ENCODE measurements at regions not wholly inside any gene's neighbourhood (a gene's known extent, or its start where the extent isn't known, plus 50 kb on each side); places are given as distances from the start of the nearest gene placed in this dataset.

DNA sequence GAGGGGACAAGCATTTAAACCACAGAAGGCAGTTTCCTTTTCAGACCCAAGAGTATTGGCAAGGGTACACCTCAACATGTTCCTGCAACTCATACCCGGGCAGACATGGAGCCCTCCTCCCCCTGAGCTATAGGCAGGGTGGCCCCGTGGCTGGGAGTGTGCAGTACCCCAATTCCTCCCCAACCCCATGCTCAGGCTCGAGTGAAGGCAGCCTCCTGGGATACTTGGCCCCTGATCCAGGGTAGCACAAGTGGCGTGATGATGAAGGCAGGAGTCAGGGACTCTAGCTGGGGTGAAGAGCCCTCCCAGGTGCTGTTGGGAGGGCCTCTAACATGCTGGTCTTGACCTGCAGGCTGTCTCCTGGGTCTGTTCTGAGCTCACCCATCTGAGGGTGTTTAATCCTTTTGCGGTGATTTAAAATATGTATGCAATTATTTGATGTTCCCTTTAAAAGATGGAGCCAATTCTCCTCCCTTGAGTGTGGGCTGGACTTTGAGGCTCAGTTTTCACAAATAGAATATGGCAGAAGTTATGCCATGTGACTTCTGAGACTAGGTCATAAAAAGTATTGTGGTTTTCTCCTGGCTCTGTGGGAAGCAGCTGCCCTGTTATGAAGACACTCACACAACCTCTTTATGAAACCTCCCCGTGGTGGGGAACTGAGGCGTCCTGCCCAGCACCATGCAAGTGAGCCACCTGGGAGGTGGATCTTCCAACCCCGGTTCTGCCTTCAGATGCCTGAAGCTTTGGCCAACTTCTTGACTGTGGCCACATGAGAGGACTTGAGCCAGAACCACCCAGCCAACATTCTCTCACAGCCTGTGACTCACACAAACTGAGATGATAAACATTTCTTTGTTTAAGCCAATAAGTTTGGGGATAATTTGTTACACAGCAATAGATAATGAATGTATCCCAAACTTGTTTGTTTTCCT lies 54.7 kb upstream of the NECTIN1 start:
- 82 to 86% methylated on average over 8 of the region's 8 CpGs for WGBS, 2 donors
- no peak for DNase-seq
- peaks cover 0 to 6% (median 0%) of the 10 kb centered on the region in 5 donors for H3K4me1 ChIP-seq (ENCODE audit: control insufficient read depth in 5 of 5, insufficient read depth in 5 of 5, low read length in 5 of 5)
- no peaks in the 10 kb centered on the region for H3K36me3 ChIP-seq (ENCODE audit: control insufficient read depth in 4 of 4, insufficient read depth in 4 of 4, low read length in 4 of 4)
- H3K27ac ChIP-seq (ENCODE audit: low read depth in 1 of 2, low read length in 1 of 2) = no peak overlapping the region
- peaks cover 0 to 8% (median 1%) of the 10 kb centered on the region in 4 donors for H3K9me3 ChIP-seq (ENCODE audit: control insufficient read depth in 4 of 4, insufficient read depth in 3 of 4, low read length in 3 of 4)
- H3K27me3 ChIP-seq (ENCODE audit: control insufficient read depth in 3 of 3, insufficient read depth in 3 of 3, low read length in 2 of 3) = no peaks in the 10 kb centered on the region
- TF ChIP-seq CTCF (IDR thresholded peaks at IDR 0.05; ENCODE audit: control extremely low read depth, extremely low read depth) = no peak
- H3K4me3 ChIP-seq = no peak overlapping the region
- no peak overlapping the region for H3K9ac ChIP-seq (ENCODE audit: insufficient read depth in 1 of 2, low read length in 2 of 2)
- ATAC-seq (ENCODE audit: insufficient read depth, low FRiP score) = no peak

DNA sequence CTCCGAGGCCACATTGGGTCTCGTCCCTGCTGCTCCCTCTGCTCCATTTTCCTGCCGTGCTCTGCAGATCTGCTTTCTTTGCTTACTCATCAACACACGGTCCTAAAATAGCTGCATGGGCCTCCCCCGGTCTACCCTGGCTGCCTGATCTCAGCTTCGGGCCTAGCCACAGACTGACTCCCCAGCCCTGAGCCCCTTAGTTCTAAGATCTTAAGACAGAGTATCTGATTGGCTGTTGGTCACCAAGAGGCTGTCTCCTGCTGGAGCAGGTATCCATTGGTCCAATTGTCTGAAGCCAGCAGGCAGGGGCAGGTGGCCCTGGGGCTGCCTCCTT lies 53.7 kb upstream of the NECTIN1 start:
- H3K36me3 ChIP-seq (ENCODE audit: control insufficient read depth in 4 of 4, insufficient read depth in 4 of 4, low read length in 4 of 4) = no peaks in the 10 kb centered on the region
- H3K4me3 ChIP-seq = no peak overlapping the region
- H3K27me3 ChIP-seq (ENCODE audit: control insufficient read depth in 3 of 3, insufficient read depth in 3 of 3, low read length in 2 of 3) = no peaks in the 10 kb centered on the region
- DNase-seq = no peak
- H3K9me3 ChIP-seq (ENCODE audit: control insufficient read depth in 4 of 4, insufficient read depth in 3 of 4, low read length in 3 of 4) = peaks cover 0 to 8% (median 1%) of the 10 kb centered on the region in 4 donors
- no peak for ATAC-seq (ENCODE audit: insufficient read depth, low FRiP score)
- WGBS, 2 donors = 54 to 55% methylated on average over 6 of the region's 6 CpGs
- no peak overlapping the region for H3K27ac ChIP-seq (ENCODE audit: low read depth in 1 of 2, low read length in 1 of 2)
- TF ChIP-seq CTCF (IDR thresholded peaks at IDR 0.05; ENCODE audit: control extremely low read depth, extremely low read depth) = no peak
- H3K9ac ChIP-seq (ENCODE audit: insufficient read depth in 1 of 2, low read length in 2 of 2) = no peak overlapping the region
- peaks cover 0 to 6% (median 0%) of the 10 kb centered on the region in 5 donors for H3K4me1 ChIP-seq (ENCODE audit: control insufficient read depth in 5 of 5, insufficient read depth in 5 of 5, low read length in 5 of 5)

DNA sequence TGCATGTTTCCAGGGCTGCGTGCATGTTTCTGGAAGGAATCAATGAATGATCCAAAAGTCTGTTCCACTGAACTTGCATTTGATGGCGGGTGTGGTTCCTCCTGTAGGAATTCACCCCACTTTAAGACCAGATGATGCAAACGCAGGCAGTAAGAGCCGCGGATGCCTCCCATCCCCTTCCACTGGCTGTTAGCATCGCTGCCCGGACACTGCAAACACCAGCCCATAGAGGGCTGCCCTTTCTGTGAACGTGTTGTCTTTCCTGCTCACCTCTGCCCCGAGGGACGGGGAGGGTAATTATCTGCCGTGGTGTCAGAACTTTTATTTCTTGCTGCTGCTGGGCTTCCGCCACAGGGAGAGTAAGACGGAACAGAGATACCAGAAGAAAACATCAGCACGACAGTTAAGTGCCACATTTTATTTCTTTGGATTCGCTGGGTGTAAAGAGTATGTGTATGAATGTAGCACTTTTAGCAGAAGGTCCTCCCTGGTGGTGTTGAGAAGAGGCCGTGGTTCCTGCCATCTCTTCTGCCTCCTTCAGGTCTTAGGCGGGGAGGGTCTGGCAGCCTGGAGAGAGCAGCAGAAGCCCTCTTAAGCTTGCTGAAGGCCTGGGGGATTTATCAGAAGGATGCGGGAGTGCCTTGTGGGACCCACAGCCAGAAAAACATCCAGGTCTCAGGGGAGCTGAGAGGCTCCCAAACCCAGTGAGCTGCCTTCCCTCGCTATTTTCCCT lies 53.2 kb upstream of the NECTIN1 start:
- no peak for DNase-seq
- 62 to 70% methylated on average over 19 of the region's 19 CpGs for WGBS, 2 donors
- Histone ChIP-seq H3K4me1 (ENCODE audit: control insufficient read depth in 5 of 5, insufficient read depth in 5 of 5, low read length in 5 of 5) (peaks cover 0 to 6% (median 0%) of the 10 kb centered on the region in 5 donors), H3K4me3 (no peak overlapping the region), H3K36me3 (ENCODE audit: control insufficient read depth in 4 of 4, insufficient read depth in 4 of 4, low read length in 4 of 4) (no peaks in the 10 kb centered on the region), H3K27me3 (ENCODE audit: control insufficient read depth in 3 of 3, insufficient read depth in 3 of 3, low read length in 2 of 3) (no peaks in the 10 kb centered on the region), H3K9ac (ENCODE audit: insufficient read depth in 1 of 2, low read length in 2 of 2) (no peak overlapping the region), H3K27ac (ENCODE audit: low read depth in 1 of 2, low read length in 1 of 2) (no peak overlapping the region), H3K9me3 (ENCODE audit: control insufficient read depth in 4 of 4, insufficient read depth in 3 of 4, low read length in 3 of 4) (peaks cover 0 to 8% (median 1%) of the 10 kb centered on the region in 4 donors)
- ATAC-seq (ENCODE audit: insufficient read depth, low FRiP score) = no peak
- TF ChIP-seq CTCF (IDR thresholded peaks at IDR 0.05; ENCODE audit: control extremely low read depth, extremely low read depth) = no peak

Measured in lung (tissue), 11 donors.